ENCODE measurements at regions not wholly inside any gene's neighbourhood (a gene's known extent, or its start where the extent isn't known, plus 50 kb on each side); places are given as distances from the start of the nearest gene placed in this dataset.

DNA sequence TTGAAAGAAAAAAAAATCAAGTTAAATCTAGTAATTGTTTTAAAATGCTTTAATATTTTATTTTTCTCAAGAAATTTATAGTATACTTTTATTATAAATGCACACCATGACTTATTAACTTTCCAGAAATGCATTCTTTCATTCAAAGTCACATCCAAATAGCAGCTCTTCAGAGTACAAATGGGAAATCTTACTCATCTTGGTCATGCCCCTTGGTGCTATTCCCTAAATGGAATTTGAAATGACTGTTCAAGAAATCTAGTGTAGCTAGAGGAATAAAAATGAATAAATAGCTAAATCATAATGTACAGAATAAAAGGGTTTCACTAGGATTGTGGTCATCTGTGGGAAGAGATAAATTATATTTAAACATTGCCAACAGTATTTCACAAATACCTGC lies 1139.7 kb downstream of the PCDH18 start:
- Histone ChIP-seq H3K79me2 (ENCODE audit: insufficient read depth, low read length) (no peaks in the 10 kb centered on the region), H4K20me1 (ENCODE audit: low read depth, low read length) (no peaks in the 10 kb centered on the region), H3K9me2 (replicated peaks; ENCODE audit: insufficient read depth, low read length) (no peaks in the 10 kb centered on the region), H3K9ac (ENCODE audit: low read length) (no peak overlapping the region), H3K4me2 (ENCODE audit: low read depth, low read length, poor library complexity, severe bottlenecking) (no peak overlapping the region), H2AFZ (ENCODE audit: low read depth, low read length, severe bottlenecking) (no peak overlapping the region), H3K9me3 (ENCODE audit: insufficient read depth, low read length) (no peaks in the 10 kb centered on the region), H3K36me3 (ENCODE audit: low read length) (no peaks in the 10 kb centered on the region), H3K27ac (ENCODE audit: low read depth, low read length) (no peak overlapping the region), H3K4me3 (ENCODE audit: insufficient read depth, low read length, poor library complexity, severe bottlenecking) (no peak overlapping the region), H3K27me3 (ENCODE audit: low read length) (no peaks in the 10 kb centered on the region), H3F3A (ENCODE audit: insufficient read depth) (no peaks in the 10 kb centered on the region)
- TF ChIP-seq CTCF (IDR thresholded peaks at IDR 0.05; ENCODE audit: insufficient read depth, low read length, poor library complexity, severe bottlenecking) (no peak), EZH2phosphoT487 (conservative IDR thresholded peaks at IDR 0.05; ENCODE audit: low read length) (no peak)

DNA sequence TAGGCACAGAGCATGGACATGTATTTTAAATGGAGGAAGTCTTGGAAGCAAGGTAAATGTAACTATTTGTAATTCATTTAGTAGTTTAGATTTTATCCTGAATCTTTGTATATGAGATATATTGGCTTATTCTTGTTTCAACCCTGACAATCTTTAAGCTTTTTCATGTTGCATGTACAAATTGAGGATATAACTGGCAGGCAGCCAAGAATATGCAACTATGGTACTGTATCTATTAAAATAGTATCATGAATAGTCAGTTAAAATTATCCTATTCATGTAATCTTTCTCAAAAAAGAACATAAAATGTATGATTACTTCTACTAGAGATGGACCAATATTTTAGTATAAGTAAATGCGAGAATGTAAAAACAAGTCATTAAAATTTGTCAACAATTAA lies 1141.5 kb downstream of the PCDH18 start:
- no peaks in the 10 kb centered on the region for H3K79me2 ChIP-seq (ENCODE audit: insufficient read depth, low read length)
- H3K27me3 ChIP-seq (ENCODE audit: low read length): no peaks in the 10 kb centered on the region
- no peaks in the 10 kb centered on the region for H3K36me3 ChIP-seq (ENCODE audit: low read length)
- no peak overlapping the region for H3K4me3 ChIP-seq (ENCODE audit: insufficient read depth, low read length, poor library complexity, severe bottlenecking)
- H4K20me1 ChIP-seq (ENCODE audit: low read depth, low read length): no peaks in the 10 kb centered on the region
- H3K9ac ChIP-seq (ENCODE audit: low read length): no peak overlapping the region
- no peaks in the 10 kb centered on the region for H3K9me3 ChIP-seq (ENCODE audit: insufficient read depth, low read length)
- no peak overlapping the region for H3K27ac ChIP-seq (ENCODE audit: low read depth, low read length)
- TF ChIP-seq EZH2phosphoT487 (conservative IDR thresholded peaks at IDR 0.05; ENCODE audit: low read length): no peak
- no peak for TF ChIP-seq CTCF (IDR thresholded peaks at IDR 0.05; ENCODE audit: insufficient read depth, low read length, poor library complexity, severe bottlenecking)
- H3F3A ChIP-seq (ENCODE audit: insufficient read depth): no peaks in the 10 kb centered on the region
- H3K4me2 ChIP-seq (ENCODE audit: low read depth, low read length, poor library complexity, severe bottlenecking): no peak overlapping the region
- no peaks in the 10 kb centered on the region for H3K9me2 ChIP-seq (replicated peaks; ENCODE audit: insufficient read depth, low read length)
- H2AFZ ChIP-seq (ENCODE audit: low read depth, low read length, severe bottlenecking): no peak overlapping the region

GRCh38 chr4:136383082-136383481 lies 1149.2 kb downstream of the PCDH18 start:
- Histone ChIP-seq H3K27ac (ENCODE audit: low read depth, low read length) (no peak overlapping the region), H3K9ac (ENCODE audit: low read length) (no peak overlapping the region), H3K9me3 (ENCODE audit: insufficient read depth, low read length) (no peaks in the 10 kb centered on the region), H3K27me3 (ENCODE audit: low read length) (no peaks in the 10 kb centered on the region), H2AFZ (ENCODE audit: low read depth, low read length, severe bottlenecking) (no peak overlapping the region), H3K9me2 (replicated peaks; ENCODE audit: insufficient read depth, low read length) (no peaks in the 10 kb centered on the region), H3K36me3 (ENCODE audit: low read length) (no peaks in the 10 kb centered on the region), H3K4me3 (ENCODE audit: insufficient read depth, low read length, poor library complexity, severe bottlenecking) (no peak overlapping the region), H4K20me1 (ENCODE audit: low read depth, low read length) (no peaks in the 10 kb centered on the region), H3F3A (ENCODE audit: insufficient read depth) (no peaks in the 10 kb centered on the region), H3K79me2 (ENCODE audit: insufficient read depth, low read length) (no peaks in the 10 kb centered on the region), H3K4me2 (ENCODE audit: low read depth, low read length, poor library complexity, severe bottlenecking) (no peak overlapping the region)
- TF ChIP-seq EZH2phosphoT487 (conservative IDR thresholded peaks at IDR 0.05; ENCODE audit: low read length) (no peak), CTCF (IDR thresholded peaks at IDR 0.05; ENCODE audit: insufficient read depth, low read length, poor library complexity, severe bottlenecking) (no peak)

DNA sequence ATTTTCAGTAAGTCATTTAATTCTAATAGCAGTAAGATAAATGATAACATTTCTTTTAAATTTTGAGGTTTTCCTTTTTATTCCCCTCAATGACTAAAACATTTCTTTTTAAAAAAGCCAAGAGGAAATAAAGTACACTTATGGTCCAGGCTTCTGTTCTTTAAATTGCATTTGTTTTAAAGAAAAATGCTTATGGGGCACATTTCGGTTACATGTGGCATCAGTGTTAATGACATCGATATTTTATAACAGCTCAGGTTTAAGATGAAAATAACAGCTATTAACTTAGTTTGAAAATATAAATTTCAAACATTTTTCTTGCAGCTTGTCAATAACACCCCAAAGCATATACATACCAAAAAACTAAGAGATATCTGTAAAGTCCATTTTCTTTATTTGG lies 1161.1 kb downstream of the PCDH18 start:
- H3K9me2 ChIP-seq (replicated peaks; ENCODE audit: insufficient read depth, low read length): no peaks in the 10 kb centered on the region
- no peaks in the 10 kb centered on the region for H3K27me3 ChIP-seq (ENCODE audit: low read length)
- no peaks in the 10 kb centered on the region for H3F3A ChIP-seq (ENCODE audit: insufficient read depth)
- H3K4me3 ChIP-seq (ENCODE audit: insufficient read depth, low read length, poor library complexity, severe bottlenecking): no peak overlapping the region
- H3K79me2 ChIP-seq (ENCODE audit: insufficient read depth, low read length): no peaks in the 10 kb centered on the region
- no peaks in the 10 kb centered on the region for H4K20me1 ChIP-seq (ENCODE audit: low read depth, low read length)
- no peak overlapping the region for H3K9ac ChIP-seq (ENCODE audit: low read length)
- no peak overlapping the region for H3K27ac ChIP-seq (ENCODE audit: low read depth, low read length)
- no peak overlapping the region for H3K4me2 ChIP-seq (ENCODE audit: low read depth, low read length, poor library complexity, severe bottlenecking)
- H2AFZ ChIP-seq (ENCODE audit: low read depth, low read length, severe bottlenecking): no peak overlapping the region
- no peaks in the 10 kb centered on the region for H3K36me3 ChIP-seq (ENCODE audit: low read length)
- no peaks in the 10 kb centered on the region for H3K9me3 ChIP-seq (ENCODE audit: insufficient read depth, low read length)
- no peak for TF ChIP-seq EZH2phosphoT487 (conservative IDR thresholded peaks at IDR 0.05; ENCODE audit: low read length)
- TF ChIP-seq CTCF (IDR thresholded peaks at IDR 0.05; ENCODE audit: insufficient read depth, low read length, poor library complexity, severe bottlenecking): no peak

Measured in SU-DHL-6 (cell line).